Head of caudate nucleus (tissue), 42 donors: ENCODE measurements at regions not wholly inside any gene's neighbourhood (a gene's known extent, or its start where the extent isn't known, plus 50 kb on each side); places are given as distances from the start of the nearest gene placed in this dataset.

Experiments used
- DNase-seq, 42 donors: peaks; one replicate each; pipeline versions ENCODE4 v3.0.0 to v3.0.0-alpha.2; 2020 to 2021; ENCODE audit warnings: mixed read lengths in 7 of 42
- intact Hi-C: fragments of 100-400 bp; cut with DNase I; formaldehyde crosslinking; loops from one replicate; pipeline ENCODE4 v1.15.0; 2022

DNA sequence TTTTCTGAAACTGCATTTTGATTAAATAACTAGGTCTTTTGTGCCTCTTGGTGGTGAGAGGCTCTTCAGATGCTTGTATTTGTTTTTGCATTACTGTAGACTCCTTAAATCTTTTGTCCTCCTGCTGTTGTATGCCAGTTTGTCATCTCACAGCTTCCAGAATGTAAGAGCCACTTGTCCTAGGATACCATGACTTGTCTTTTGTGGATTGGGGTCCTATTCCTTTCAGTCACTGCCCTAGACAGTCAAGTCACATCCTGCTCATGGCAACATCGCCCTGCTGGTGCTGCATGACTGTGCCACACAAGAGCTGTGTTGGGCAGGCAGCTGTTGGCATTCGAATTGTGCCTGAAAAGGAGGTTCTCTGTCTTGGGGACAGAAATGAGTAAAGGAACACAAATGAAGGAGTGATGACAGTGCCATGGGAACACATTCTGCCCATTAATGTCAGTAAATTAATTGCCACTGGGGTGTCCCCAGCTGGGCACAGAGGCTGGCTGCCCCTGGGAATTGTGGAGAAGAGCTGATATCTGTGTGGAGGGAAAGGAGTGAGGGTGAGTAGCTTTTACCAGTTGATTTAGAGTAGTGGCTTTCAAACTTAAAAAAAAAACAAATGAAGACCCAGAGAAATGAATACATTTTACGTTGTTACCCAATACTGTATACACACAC, 140.3 kb downstream of the ARL6IP6 start:
- no peak for DNase-seq
- intact Hi-C loops = no loop called here

DNA sequence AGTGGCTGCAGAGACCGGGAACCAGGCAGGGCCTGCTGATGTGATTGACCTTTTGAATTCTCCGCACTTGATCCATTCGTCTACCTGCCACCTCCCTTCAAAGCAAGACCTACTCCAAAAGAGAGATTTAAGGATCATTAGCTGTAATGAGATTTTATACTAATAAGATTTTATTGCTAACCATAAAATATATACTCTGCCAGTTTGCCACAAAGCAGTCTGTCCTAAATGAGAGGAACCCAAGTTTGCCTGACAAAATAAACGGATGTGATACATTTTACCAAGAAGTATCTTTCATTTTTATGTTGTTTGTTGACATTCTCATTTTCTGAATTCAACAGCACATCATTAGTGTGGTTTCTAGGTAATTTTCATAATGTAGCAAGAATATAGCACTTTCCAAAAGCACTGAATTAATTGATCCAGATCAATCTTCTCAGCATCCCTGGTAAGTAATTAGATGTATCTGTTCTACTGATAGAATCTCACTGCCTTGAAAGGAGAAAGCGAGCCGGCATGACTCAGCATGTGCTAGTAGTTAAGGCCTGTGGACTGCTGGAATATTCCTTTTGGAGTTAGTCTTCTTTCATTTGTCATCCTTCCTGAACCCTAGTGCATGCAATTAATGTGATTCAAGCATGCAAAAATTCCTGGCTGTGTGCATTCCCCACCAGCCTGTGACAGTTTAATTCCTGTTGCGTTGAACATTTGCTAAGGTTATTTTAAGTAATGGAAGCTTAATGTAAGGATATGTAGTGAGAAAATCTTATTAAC, 128.5 kb downstream of the ARL6IP6 start:
- intact Hi-C loops = no loop called here
- DNase-seq = no peak

DNA sequence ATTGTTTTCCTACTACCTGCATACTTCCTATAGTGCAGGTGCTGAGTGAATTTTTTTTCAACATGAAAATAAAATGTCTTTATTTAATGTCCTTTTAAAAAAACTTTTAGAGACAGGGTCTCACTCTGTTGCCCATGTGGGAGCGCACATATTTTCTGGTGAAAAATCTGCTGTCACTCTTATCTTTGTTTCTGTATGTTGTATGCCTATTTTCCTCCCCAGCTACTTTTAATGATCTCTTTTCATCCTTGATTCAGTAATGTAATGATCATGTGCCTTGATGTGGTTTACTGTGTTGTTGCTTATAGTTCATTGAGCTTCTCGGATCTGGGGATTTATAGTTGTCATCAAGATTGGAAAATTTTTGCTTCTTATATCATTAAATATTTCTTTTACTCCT, 117.3 kb downstream of the ARL6IP6 start:
- DNase-seq = no peak
- intact Hi-C loops = no loop called here

DNA sequence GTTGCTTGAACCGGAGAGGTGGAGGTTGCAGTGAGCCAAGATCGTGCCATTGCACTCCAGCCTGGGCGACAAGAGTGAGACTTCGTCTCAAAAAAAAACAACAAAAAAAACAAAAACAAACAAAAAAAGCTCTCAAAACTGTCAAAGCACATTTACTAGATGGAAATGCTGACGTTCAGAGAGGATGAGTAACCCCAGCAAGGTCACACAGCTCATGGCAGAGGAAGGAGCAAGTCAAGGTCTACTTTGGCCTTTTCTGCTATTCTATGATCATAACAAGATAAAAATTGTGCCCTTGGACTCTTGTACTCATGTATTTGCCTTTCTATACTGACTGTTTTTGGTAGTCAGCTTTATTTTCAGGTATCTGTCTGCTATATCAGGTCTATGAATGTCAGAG, 109.5 kb downstream of the ARL6IP6 start:
- intact Hi-C loops = no loop called here
- DNase-seq = no peak

DNA sequence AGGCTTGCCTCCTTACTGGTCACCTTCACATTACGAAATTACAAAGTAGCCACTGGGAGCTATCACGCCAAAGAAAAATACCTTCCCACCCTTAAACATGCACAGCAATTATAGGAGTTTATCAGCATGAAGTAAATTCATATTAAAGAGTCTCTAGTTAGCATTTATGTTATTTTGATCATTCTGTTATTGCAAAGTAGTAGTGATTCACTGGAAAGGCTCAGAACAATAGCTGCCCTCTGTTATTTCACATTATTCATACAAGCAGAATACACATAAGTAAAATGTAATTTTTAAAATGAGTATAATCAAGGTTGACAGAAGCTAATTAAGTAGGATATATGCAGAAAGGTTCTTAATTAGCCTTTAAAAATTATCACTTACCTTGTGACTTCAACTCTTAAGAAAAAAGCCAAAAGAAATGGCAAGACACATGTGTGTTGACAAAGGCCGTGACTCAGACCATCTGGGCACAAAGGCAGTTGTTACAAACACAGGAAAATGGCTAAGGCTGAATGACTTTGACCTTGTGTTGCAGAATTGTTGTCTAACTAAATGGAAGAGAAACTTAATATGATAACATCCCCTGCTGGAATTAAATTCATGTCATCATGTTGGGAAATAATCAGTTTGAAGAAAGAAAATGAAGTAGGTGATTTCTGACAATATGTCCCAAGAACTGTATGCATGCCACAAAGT, 108.3 kb downstream of the ARL6IP6 start:
- DNase-seq = no peak

DNA sequence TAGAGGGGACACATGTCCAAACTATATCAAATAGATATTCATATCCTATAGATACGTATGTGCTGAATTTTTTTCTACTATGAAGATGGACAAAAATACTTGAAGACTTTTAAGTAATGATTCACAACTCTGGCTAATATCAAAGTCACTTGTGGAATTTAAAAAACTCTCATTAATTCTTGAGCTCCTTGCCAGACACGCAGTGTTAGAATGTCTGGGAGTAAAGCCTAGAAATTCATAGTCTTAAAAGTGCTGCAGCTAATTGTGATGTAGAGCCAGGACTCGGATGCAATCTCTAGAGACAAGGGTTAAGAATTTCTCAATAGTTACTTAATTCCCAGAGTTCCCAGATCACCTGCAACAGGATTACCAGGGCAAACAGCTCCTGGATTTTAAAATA, 107.4 kb downstream of the ARL6IP6 start:
- no peak for DNase-seq
- intact Hi-C loops = no loop called here

More for the DNA sequence above, 108.3 kb downstream of the ARL6IP6 start:
- intact Hi-C loops = no loop called here

DNA sequence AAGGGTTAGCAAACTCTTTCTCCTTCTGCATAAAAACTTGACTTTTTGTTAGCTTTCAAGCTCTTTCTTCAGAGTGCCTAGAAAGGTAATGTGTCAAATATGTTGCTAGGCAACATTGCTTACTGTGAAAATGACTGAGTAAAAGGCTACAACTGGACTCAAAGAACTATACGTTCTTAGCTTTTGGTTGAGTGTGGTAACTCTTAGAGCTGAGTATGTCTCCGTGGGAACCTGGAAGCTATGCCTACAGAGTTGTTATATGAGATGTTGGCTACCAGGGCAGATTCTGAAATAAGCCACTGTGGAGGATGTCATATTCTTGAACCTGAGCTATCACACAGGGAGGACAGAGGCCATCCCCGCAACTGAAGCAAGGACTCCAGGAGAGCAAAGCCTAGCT, 105.5 kb downstream of the ARL6IP6 start:
- no peak for DNase-seq
- intact Hi-C loops = no loop called here

DNA sequence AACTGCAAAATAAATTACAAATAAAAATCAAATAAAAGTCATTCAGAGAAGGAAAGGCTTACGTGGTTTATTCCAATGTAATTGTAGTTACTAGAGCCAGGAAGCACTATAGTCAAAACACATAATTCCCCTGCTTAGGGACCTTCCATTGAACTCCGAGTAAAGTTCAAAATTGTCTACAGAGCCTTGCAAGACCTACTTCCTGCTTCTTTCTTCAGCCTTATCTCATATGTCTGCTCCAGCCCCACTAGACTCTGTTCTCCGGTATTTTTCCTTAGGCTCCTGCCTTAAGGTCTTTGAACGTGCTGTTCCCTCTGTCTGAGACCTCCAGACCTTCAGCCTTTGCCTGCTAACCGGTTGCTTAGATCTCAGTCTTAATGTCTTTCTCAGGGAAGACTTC, 104.3 kb downstream of the ARL6IP6 start:
- intact Hi-C loops = no loop called here
- DNase-seq = no peak

DNA sequence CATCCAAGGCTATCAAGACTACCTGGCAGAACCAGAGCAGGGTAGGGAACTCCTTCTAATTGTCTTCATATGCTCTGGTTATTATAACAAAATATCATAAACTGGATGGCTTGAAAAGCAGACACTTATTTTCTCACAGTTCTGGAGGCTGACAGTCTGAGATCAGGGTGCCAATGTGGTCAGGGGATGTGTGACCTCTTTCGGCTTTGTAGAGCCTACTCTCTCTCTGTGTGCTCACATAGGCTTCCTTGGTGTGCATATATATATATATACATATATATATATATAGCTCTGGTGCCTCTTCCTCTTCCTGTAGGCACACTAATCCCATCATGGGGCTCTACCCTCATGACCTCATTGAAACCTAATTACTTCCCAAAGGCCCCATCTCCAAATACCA, 101.6 kb downstream of the ARL6IP6 start:
- DNase-seq = no peak
- intact Hi-C loops = no loop called here

DNA sequence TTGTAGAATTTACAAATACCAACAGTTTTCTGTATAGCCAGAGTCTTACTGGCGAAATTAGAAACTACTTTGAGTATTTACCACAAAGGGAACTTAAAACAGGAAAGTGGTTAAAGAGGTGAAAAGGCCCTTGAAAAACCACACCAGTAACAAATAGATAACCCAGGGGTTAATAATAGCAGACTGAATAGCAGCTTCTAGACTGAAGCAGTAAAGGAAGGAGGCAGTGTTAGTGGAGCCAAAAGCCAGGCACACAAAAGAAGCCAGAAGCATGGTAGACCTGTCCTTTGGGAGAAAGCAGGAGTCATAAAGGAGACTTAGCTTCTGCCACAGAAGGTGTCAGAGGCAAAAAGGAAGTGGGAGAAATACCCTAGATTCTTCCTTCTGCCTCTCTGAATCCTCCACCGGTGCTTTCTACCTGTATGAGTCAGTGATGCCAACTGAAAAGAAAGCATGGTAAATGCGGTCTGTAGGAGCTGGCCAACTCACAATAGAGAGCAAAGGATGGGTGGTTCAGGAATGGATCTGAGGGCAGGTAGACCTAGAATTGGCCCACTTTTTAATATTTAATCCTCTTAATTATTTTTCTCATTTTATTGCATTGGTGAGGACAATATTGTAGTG, 97.3 kb downstream of the ARL6IP6 start:
- no peak for DNase-seq
- intact Hi-C loops = no loop called here

DNA sequence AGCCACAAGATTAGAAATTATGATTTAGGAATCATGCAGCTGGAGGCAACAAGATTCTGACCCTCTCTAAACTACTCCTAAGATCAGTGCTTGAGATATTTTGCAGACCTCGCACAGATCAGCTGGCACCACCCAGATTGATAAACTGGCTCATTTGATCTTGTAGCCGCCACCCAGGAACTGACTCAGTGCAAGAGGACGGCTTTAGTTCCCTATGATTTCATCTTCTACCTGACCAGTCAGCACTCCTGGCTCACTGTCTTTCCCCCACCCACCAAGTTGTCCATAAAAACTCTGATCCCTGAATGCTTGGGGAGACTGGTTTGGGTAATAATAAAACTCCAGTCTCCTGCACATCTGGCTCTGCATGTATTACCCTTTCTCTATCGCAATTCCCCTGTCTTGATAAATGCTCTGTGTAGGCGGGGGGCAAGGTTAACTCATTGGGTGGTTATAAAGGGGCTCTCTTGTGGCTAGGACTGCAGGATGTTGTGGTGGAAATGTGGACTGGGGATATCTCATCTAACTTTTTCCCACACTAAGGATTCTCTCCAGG, 96.1 kb downstream of the ARL6IP6 start:
- intact Hi-C loops = no loop called here
- no peak for DNase-seq

DNA sequence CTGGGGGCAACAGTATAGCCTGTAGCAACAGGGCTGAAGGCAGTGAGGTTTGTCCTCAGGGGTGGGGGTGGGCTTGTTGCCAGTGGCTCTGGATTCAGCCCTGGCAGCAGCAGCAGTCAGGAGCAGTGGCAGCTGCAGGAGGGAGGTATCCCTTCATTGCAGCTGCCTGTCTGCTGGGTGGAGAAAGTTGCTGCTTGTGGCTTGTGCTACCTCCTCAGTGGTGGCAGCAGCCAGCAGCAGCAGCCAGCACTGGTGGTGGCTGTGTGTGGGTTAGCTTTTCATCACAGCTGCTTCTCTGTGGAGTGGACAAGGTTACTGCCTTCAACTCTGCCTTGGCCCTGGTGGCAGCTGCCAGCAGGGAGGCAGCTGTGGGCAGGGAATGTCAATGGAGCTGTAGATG, 94.9 kb downstream of the ARL6IP6 start:
- no peak for DNase-seq
- intact Hi-C loops = no loop called here
